Astrocyte of the cerebellum (primary cell): ENCODE measurements at regions not wholly inside any gene's neighbourhood (a gene's known extent, or its start where the extent isn't known, plus 50 kb on each side); places are given as distances from the start of the nearest gene placed in this dataset.
A peak's percentile ranks its signal among the peaks of the same experiment; 100 is the strongest.

ENCODE experiments used
- DNase-seq: peaks from one replicate; pipeline ENCODE4 v3.0.0-alpha.2; 2011; ENCODE audit warnings: low read depth
- H3K4me3 ChIP-seq: 2 replicates; pipeline ENCODE4 v1.5.1; 2011; ENCODE audit warnings: mild to moderate bottlenecking, low read depth, low read length, moderate library complexity
- CTCF ChIP-seq: IDR thresholded peaks from 2 replicates; pipeline ENCODE4 v1.5.1; 2012; ENCODE audit warnings: low read length, low read depth, moderate library complexity, mild to moderate bottlenecking; ENCODE audit errors: missing control alignments
- in situ Hi-C: cut with HindIII; loops from 2 replicates; pipeline ENCODE4 v1.10.0; 2017; ENCODE audit warnings: low sequenced_read_pairs

GRCh38 chr2:126748188-126748760 lies 92.3 kb downstream of the GYPC start:
- no peak for TF ChIP-seq CTCF
- in situ Hi-C loops = no loop called here
- no peak for DNase-seq
- no peak overlapping the region for H3K4me3 ChIP-seq

- no peak for DNase-seq
- in situ Hi-C loops = no loop called here
- TF ChIP-seq CTCF = no peak
- H3K4me3 ChIP-seq = no peak overlapping the region
Observed at GRCh38 chr2:126748929-126749518, 93.1 kb downstream of the GYPC start.

- peak; percentile 7 for TF ChIP-seq CTCF
- in situ Hi-C loops = no loop called here
- no peak for DNase-seq
- H3K4me3 ChIP-seq = no peak overlapping the region
Observed at GRCh38 chr2:126749537-126749936, 93.6 kb downstream of the GYPC start.

GRCh38 chr2:126750506-126750905 lies 94.5 kb downstream of the GYPC start:
- DNase-seq = no peak
- H3K4me3 ChIP-seq = no peak overlapping the region
- TF ChIP-seq CTCF = no peak
- in situ Hi-C loops = no loop called here

- no peak for DNase-seq
- in situ Hi-C loops = no loop called here
- H3K4me3 ChIP-seq = no peak overlapping the region
- TF ChIP-seq CTCF = no peak
Observed at GRCh38 chr2:126751477-126751876, 95.5 kb downstream of the GYPC start.

GRCh38 chr2:126752876-126753275 lies 96.9 kb downstream of the GYPC start:
- no peak for DNase-seq
- no peak overlapping the region for H3K4me3 ChIP-seq
- in situ Hi-C loops = no loop called here
- no peak for TF ChIP-seq CTCF
